22Rv1 (cell line): ENCODE measurements at regions not wholly inside any gene's neighbourhood (a gene's known extent, or its start where the extent isn't known, plus 50 kb on each side); places are given as distances from the start of the nearest gene placed in this dataset.

Source experiments
- H3K27ac ChIP-seq: fragments of 450-650 bp; 2 replicates; pipeline ENCODE4 v1.5.1; 2017
- ZFX ChIP-seq: fragments of 450-650 bp; IDR thresholded peaks from 2 replicates; pipeline ENCODE4 v1.6.1; 2017; ENCODE audit warnings: antibody characterized with exemption, borderline replicate concordance
- TF ChIP-seq, protein P1 (sequence below): fragments of 450-650 bp; IDR thresholded peaks from 2 replicates; pipeline ENCODE4 v1.5.1; 2017; ENCODE audit warnings: mild to moderate bottlenecking

DNA sequence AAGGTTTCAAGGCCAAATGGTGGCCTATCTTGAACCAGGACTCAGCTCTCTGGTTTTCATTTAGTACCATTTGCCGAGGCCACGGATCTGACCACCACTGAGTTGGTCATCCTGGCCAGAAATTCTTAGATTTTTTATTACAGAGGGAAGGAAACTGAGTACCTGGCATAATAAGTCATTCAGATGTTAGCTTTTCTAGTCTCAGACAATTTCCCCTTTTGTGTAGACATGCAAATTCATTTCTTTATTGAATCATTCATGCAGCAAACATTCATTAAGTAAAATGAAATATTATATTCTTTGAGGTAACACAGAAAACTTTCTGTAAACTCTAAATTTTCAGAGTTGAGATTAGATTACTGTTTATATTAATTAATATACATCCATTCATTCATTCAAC is 223.7 kb downstream of the PDCD6IP start:
- no peak for TF ChIP-seq ZFX
- TF ChIP-seq, protein P1, sequence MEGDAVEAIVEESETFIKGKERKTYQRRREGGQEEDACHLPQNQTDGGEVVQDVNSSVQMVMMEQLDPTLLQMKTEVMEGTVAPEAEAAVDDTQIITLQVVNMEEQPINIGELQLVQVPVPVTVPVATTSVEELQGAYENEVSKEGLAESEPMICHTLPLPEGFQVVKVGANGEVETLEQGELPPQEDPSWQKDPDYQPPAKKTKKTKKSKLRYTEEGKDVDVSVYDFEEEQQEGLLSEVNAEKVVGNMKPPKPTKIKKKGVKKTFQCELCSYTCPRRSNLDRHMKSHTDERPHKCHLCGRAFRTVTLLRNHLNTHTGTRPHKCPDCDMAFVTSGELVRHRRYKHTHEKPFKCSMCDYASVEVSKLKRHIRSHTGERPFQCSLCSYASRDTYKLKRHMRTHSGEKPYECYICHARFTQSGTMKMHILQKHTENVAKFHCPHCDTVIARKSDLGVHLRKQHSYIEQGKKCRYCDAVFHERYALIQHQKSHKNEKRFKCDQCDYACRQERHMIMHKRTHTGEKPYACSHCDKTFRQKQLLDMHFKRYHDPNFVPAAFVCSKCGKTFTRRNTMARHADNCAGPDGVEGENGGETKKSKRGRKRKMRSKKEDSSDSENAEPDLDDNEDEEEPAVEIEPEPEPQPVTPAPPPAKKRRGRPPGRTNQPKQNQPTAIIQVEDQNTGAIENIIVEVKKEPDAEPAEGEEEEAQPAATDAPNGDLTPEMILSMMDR = no peak
- no peak overlapping the region for H3K27ac ChIP-seq

DNA sequence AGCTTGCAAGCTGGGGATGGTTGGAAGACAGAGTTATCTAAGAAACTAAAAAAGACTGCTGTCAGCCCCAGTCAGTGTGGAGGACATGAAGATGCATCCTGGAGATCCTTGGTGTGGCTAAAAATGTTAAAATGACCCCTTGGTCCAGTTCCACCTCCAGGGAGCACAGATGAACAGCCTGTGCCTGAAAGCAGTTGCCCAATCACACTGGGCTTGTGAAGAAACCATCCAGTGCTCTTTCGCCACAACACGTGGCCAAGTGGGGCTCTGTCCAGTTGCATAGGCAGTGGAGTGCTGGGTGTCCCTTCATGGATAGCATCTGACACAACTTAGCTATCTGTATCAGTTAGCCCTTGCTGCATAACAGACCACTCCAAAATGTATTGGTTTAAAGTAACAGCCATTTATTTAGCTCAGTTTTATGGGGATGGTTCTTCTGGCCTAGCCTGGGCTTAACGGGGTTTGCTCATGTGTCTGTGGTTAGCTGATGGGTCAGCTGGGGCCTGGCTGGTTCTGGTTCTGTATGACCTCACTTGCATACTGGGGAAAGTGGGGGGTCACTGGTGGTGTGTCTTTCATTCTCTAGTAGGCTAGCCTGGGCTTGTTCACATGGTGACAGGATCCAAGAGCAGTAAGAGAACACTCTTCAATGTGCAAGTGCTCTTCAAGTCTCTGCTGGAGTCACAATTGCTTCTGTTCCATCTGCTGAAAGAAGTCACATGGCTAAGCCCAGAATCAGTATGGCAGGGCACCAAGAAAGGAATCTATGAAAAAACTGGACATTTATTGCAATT is 226.2 kb downstream of the PDCD6IP start:
- TF ChIP-seq, protein P1 = no peak

DNA sequence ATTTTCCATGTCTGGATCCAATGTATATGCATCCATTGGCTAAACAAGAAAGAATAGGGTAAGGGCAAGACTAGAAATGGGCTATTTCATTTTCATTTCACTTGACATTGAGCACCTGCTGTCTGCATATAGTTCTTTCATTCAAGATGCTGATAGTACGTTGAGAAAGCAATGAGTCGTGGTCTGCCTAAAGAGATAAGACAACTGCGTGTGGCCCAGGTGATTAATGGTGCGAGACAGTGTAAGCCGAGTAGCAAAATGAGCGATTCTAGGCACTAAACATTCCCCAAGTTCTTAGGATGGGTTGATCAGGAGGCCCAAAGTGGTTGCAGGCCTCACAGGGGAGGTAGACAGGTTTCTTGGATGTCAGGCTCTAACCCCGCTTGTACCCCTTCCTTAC is 235.4 kb downstream of the PDCD6IP start:
- H3K27ac ChIP-seq = no peak overlapping the region
- TF ChIP-seq, protein P1 = no peak
- TF ChIP-seq ZFX = no peak

More for the DNA sequence above, 226.2 kb downstream of the PDCD6IP start:
- H3K27ac ChIP-seq = no peak overlapping the region

DNA sequence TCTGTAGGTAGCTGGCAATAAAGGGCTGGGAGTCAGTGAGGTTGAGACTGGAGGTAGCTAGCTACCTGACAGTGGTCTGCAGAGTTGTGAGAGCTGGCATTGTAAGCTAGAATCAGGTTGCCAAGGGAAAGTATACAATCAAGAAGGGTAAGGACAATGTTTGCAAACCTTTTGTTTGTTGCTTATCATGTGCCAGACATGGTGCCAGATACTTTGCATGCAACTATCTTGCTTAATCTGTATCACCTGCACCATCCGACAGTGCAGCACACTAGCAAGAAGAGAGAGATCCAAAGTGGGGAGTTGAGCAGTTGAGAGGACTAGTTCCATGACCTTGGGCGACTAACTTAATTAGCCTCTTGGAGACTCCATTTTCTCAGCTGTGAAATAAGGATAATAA is 236.4 kb downstream of the PDCD6IP start:
- no peak overlapping the region for H3K27ac ChIP-seq
- TF ChIP-seq, protein P1 = no peak
- no peak for TF ChIP-seq ZFX

DNA sequence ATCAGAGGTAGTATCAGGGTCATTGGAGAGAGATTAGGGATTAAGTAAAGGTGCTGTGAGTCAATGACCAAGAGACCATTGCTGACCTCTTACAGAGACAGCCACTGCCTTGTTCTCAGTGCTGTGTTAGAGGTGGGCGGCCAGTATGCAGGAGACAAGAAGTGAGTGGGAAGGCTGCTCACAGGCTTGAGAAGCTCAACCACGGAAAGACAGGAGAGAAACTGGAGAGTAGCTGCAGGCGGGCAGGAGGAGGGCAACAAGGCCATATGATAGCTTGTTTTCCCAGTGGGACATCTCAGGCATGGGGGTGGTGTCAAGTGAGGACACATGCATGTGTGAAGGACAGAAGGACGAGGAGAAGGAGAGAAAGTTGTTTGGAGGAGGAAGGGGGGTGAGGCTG is 237.3 kb downstream of the PDCD6IP start:
- no peak overlapping the region for H3K27ac ChIP-seq
- TF ChIP-seq, protein P1 = no peak
- TF ChIP-seq ZFX = no peak

DNA sequence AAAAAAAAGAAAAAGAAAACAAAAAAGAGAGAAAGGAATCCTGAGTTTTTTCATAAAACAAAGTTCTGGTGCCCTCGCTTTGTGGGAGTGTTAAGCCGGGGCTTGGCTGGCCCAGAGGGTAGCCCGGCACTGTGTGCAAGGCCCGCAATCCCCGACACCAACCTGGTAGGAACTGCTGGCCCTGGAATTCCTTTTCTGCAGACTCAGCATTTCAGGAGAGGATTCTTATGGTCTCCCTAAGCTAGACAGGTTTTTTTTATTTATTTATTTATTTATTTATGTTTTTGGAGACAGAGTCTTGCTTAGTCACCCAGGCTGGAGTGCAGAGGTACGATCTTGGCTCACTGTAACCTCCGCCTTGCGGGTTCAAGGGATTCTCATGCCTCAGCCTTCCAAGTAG is 238.8 kb downstream of the PDCD6IP start:
- TF ChIP-seq, protein P1 = no peak
- no peak for TF ChIP-seq ZFX
- H3K27ac ChIP-seq = no peak overlapping the region

DNA sequence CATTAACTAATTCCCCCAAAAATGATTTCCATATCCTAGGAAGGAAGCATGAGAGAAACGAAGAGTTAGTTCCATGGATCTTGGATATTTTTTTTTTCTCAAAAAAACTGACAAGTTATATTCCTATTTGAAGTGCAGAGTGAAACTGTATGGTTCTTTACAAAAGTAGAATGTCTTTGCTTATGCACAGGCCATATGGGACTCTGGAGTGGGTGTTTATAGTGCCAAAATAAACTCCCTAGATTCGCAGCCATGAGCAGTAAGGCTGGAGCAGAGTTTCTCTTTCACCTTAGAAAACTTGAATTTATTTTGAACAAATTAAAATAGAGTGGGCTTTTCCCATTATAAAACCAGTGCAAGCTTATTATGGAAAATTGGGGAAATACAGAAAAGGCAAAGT is 239.7 kb downstream of the PDCD6IP start:
- TF ChIP-seq ZFX = no peak
- TF ChIP-seq, protein P1 = no peak
- no peak overlapping the region for H3K27ac ChIP-seq
